ENCODE measurements at regions not wholly inside any gene's neighbourhood (a gene's known extent, or its start where the extent isn't known, plus 50 kb on each side); places are given as distances from the start of the nearest gene placed in this dataset.

DNA sequence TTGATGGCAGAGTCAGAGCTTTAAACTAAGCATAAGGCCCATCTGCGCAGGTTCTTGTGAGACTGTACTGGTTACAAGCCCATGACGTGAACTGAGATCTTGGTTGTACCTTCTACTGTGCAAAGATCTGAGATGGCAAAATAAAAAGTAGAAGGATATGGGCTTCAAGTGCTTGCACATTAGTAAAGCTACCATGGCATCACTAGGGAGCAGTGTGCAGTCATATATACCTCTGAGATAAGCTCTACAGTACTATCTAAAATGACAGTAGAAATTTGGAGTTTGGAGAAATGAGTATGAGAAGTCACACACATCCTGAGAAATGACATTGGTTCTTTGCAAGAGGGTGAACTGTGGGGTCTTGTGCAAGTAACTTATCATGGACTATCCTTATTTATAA lies 408.2 kb upstream of the PRR16 start:
- no peak for TF ChIP-seq GATA2 (IDR thresholded peaks at IDR 0.05; ENCODE audit: low read depth, low read length)
- TF ChIP-seq GATA3 (IDR thresholded peaks at IDR 0.05; ENCODE audit: low read depth, low read length): no peak

DNA sequence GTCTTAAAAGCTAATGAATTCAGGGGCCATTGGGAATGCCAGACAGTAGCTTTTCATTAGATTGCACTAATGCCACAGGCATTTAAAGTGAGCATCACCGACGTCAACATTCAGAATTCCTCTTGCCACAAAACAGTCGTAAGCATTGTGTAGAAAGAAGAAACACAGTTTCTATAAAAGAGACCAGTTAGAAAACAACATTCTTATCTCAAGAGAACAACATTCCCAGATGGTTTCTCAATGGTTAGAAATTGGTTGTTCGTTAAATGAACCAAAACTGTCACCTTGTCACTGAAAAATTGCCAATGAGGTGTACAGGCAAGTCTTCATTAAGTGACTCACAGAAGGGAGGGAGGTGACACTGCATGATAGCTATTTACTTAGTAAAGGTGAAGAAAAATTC lies 401.6 kb upstream of the PRR16 start:
- TF ChIP-seq GATA3 (IDR thresholded peaks at IDR 0.05; ENCODE audit: low read depth, low read length) (no peak), GATA2 (IDR thresholded peaks at IDR 0.05; ENCODE audit: low read depth, low read length) (no peak)

DNA sequence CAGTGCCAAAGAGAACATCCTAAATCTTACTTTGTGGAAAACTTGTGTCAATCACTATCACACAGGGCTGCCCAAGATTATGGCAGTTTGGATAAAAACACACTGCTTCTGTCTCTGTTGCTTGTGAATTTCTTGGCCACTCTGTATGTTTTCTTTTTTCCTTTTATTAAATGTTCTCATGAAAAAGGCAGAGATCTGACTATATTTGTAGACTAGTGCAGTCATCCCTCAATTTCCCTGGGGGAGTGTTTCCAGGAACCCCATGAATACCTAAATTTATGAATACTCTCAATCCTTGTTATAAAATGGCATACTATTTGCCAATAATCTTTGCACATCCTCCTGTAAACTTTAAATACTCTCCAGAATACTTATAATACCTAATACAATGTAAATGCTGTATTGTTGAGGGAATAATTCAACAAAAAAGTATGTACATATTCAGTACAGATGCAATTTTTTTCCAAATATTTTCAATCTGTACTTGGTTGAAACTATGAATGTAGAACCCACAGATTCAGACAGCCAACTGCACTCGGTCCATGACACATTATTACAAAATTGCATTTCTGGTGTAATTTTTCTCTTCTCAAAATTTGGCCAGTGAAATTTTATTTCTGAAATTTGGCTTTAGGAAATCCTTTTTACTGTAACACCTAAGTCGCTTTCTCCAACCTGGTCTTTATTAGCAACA lies 391.9 kb upstream of the PRR16 start:
- TF ChIP-seq GATA3 (IDR thresholded peaks at IDR 0.05; ENCODE audit: low read depth, low read length): no peak
- no peak for TF ChIP-seq GATA2 (IDR thresholded peaks at IDR 0.05; ENCODE audit: low read depth, low read length)

DNA sequence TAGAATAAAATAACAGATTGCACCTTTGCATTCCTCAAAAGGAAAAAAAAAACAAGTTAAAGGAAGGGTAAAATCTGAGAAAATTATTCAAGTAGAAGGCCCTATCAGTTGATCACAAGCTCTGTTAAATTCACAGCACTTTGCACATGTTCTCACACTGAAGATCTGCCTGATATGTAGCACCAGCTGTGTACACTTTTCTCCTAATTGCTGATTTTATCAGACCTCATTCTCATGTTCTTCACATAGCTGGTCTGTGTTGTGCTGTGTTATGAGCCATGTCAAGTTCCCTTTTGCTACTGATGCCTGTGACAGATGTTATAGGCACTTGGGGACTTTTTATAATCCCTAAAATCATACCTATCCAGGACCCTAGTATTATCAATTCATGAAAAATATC lies 390.4 kb upstream of the PRR16 start:
- TF ChIP-seq GATA3 (IDR thresholded peaks at IDR 0.05; ENCODE audit: low read depth, low read length) (peak; percentile 99), GATA2 (IDR thresholded peaks at IDR 0.05; ENCODE audit: low read depth, low read length) (peak; percentile 98)

DNA sequence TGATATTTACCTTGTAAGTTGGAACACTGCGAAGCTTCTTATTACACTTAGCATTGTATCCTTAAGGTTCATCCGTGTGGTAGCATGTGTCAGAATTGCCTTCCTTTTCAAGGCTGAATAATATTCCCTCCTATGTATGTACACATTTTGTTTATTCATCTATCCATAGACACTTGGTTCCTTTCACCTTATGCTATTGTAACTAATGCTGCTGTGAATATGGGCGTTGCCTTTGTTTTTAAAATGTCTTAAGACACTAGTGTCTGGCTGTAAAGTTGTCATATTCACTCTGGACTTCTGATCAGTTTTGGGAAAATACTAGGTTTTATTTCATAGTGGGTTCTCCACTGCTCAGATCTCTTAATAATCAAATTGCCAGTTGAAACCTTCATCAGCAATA lies 383.3 kb upstream of the PRR16 start:
- TF ChIP-seq GATA2 (IDR thresholded peaks at IDR 0.05; ENCODE audit: low read depth, low read length) (no peak), GATA3 (IDR thresholded peaks at IDR 0.05; ENCODE audit: low read depth, low read length) (no peak)

DNA sequence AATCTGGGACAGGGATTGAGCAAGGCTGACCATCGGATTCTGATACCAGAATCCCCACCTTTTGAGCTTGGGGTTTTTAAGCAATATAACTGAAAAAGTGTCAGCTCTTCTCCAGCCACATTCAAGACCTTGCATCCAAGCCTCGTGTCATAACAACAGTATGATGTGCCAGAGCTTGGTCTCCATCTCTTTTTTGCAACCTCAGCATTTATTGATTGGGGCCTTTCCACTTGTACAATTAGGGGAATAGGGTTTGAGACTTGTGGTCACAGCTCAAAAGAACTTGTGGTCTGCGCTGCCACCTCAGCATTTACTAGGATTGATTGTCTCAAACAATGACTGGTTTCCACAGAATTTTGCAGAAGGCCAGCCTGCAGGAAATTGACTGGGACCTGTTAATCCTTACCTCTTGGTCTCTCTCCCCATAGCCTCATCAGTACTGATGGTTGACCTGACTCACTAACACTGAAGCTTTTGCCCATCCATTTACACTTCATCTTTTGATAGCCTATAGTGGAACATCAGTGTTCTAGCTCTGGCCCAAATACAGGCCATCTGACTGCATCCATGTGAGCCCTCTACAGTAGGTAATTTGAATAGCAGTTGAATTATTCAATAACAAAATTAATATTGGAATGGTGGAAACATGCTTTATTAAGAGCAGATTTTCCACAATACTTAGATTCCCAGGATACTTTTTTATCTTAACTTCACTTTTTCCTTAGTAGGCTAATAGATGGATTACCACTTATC lies 381.6 kb upstream of the PRR16 start:
- TF ChIP-seq GATA2 (IDR thresholded peaks at IDR 0.05; ENCODE audit: low read depth, low read length): no peak
- TF ChIP-seq GATA3 (IDR thresholded peaks at IDR 0.05; ENCODE audit: low read depth, low read length): no peak

DNA sequence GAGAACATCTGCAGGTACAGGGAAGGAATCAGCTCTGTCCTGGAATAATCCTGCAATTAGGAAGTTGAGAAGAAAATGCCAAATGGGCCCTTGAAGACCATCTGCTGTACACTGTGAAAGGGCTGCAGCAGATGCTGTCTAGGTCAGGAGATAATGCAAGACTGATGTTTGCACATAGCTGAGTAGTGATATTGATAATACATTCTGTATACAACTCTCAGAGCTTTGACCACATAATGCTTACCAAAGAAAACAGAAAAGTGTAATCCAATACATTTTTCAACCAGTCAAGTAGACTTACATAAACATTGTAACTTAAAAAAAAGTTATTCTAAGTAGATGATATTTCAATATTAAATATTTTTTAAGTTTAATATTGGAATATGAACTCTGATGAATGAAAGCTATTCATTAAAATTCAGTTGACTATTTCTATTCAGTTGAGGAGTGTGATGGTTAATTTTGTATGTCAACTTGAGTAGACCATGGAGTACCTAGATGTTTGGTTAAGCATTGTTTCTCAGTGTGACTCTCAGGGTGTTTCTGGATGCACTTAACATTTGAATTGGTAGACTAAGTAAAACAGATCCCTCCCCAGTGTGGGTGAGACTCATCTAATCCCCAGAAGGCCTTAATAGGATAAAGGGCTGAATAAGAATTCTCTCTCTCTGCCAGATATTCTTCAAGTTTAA lies 380.1 kb upstream of the PRR16 start:
- TF ChIP-seq GATA2 (IDR thresholded peaks at IDR 0.05; ENCODE audit: low read depth, low read length): no peak
- TF ChIP-seq GATA3 (IDR thresholded peaks at IDR 0.05; ENCODE audit: low read depth, low read length): no peak

DNA sequence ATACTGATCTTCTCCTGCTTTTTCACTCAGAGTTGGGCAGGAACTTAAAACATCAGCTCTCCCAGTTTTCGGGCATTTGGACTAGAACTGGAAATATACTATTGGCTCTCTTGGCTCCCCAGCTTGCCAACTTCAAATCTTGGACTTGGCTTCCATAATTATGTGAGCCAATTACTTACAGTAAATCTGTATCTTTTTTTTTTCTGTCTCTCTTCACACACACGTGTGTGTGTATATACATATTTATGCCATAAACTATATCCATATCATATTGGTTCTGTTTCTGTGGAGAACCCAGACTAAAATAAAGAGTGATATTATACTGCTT lies 379.6 kb upstream of the PRR16 start:
- TF ChIP-seq GATA3 (IDR thresholded peaks at IDR 0.05; ENCODE audit: low read depth, low read length): no peak
- TF ChIP-seq GATA2 (IDR thresholded peaks at IDR 0.05; ENCODE audit: low read depth, low read length): no peak

DNA sequence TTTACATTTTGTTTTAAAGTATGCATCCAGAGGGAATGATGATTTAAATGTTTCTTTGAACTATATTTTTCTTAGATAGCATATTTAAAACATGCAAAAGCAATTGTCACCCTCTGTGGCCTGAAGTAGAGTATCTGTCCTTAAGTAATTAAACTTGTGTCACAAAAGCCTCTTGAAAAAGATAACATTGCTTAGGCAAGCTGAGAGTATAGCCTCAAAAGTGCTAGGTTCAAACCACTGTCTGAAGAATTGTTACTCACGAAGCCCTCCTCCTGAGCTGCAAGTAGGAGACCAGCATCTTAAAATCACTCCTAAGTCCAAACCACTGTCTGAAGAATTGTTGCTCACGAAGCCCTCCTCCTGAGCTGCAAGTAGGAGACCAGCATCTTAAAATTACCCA lies 378.0 kb upstream of the PRR16 start:
- no peak for TF ChIP-seq GATA3 (IDR thresholded peaks at IDR 0.05; ENCODE audit: low read depth, low read length)
- TF ChIP-seq GATA2 (IDR thresholded peaks at IDR 0.05; ENCODE audit: low read depth, low read length): no peak

DNA sequence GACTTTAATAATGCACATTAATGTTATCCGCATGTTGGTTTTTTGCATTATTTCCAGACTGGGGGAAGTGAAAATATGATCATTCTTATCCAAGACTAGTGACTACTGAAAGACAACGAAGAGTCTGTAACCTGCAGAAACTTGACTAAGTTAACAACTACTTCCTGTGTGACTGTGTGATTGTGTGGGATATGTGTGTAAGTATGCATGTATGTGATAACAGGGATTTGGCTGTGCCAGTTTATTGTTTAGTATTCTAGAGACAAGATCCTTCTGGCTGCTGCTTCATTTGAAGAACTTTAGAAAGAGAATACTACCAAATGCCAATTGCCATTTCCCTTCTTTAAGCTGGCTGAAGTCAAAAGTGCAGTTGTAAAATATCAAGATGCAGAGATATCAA lies 375.7 kb upstream of the PRR16 start:
- TF ChIP-seq GATA2 (IDR thresholded peaks at IDR 0.05; ENCODE audit: low read depth, low read length) (no peak), GATA3 (IDR thresholded peaks at IDR 0.05; ENCODE audit: low read depth, low read length) (no peak)

DNA sequence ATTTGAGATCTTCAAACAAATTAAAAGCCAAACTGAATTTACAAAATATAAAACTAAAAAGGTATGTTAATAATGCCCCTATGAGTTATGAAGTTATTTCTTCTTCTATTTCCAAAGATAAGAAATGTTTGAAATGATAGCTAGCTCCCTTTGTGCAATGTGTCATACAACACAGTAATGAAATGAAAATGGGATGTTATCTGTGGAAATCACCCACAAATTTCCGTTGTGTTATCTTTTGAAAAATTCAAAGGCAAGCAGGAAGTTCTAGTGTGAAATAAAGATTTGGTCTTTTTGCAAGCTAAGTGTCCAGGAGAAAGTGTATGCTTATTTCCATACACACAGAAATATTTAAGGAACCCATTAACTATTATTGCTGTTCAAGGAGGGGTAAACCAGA lies 375.3 kb upstream of the PRR16 start:
- TF ChIP-seq GATA2 (IDR thresholded peaks at IDR 0.05; ENCODE audit: low read depth, low read length): no peak

DNA sequence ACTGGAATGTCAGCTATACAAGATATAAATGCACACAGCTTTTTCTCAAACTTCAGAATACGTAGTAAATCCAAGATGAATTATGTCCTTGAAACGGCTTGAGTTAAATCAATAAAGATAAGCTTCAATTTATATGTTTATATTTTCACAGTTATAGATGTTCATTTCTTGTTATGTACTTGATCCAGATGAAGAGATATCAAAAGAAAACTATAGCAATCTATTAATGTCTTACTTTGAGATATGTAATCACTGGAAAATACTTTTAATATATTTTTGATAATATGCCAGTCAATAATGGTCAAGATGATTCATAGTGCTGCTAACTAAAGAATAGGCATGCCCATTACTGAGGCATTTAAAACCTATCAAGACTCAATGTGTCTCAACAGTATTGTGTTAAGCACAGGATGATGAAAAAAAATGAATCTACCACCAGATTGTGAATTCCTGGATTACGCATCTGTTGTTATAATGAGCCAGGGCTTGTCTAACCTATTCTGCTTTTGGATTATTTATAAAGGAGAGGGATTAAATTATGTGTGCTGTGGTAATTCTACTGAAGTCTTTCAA lies 372.6 kb upstream of the PRR16 start:
- TF ChIP-seq GATA2 (IDR thresholded peaks at IDR 0.05; ENCODE audit: low read depth, low read length) (no peak), GATA3 (IDR thresholded peaks at IDR 0.05; ENCODE audit: low read depth, low read length) (no peak)

DNA sequence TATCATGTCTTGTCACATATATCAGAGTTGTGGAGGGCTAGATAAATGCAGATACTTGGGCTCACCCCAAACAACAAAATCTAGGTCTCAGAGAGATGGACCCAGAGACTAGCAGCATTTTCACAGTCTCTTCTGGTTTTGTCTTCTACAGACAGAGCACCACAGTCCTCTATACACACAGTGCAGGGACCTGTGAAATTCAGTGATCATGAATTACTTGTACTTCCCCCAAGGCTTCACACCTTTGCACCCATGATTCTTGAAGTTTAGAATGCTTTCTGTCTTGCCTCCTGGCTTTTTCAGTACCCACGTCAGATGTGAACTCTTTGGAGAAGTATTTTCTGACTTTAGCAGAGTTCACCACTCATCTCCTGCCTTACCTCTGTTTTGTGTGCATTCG lies 371.5 kb upstream of the PRR16 start:
- TF ChIP-seq GATA2 (IDR thresholded peaks at IDR 0.05; ENCODE audit: low read depth, low read length) (no peak), GATA3 (IDR thresholded peaks at IDR 0.05; ENCODE audit: low read depth, low read length) (no peak)

DNA sequence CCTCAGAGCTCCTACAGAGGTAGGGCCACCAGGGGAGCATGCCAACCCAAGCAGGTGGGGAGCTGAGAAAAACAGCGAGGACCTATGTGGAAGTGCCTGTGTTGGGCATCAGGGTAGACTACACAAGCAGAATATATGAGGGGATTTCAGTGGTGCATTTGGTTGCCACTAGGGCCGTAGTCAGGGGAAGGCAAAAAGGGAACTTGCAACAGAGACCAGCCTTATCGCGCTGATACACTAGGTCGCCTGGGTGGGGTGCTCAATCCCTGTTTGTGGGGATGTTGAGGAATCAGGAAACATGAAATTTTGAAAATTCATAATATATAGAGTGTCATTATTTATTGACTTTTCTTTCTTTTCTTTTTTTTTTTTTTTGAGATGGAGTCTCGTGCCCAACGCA lies 370.9 kb upstream of the PRR16 start:
- TF ChIP-seq GATA2 (IDR thresholded peaks at IDR 0.05; ENCODE audit: low read depth, low read length): no peak
- no peak for TF ChIP-seq GATA3 (IDR thresholded peaks at IDR 0.05; ENCODE audit: low read depth, low read length)

DNA sequence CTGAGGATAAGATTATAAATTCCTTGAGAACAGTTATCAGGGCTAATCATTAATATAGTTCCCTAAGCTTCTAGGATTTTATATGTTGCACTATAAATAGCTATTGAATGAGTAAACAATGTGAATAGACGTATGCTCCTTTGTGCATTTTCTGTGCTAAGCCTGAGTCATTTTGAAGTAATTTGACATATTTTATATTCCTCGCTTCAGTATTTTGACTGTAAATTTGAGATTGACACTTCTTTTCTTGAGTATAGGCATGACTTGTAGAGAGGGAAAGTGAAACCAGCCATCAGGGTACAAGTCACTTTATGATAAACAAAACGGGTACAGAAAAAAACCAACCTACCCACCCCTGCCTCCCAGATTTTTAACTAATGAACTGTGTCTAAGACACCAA lies 367.7 kb upstream of the PRR16 start:
- TF ChIP-seq GATA3 (IDR thresholded peaks at IDR 0.05; ENCODE audit: low read depth, low read length) (no peak), GATA2 (IDR thresholded peaks at IDR 0.05; ENCODE audit: low read depth, low read length) (no peak)
